T47D (cell line): ENCODE measurements at regions not wholly inside any gene's neighbourhood (a gene's known extent, or its start where the extent isn't known, plus 50 kb on each side); places are given as distances from the start of the nearest gene placed in this dataset.

Experiments
- DNase-seq, 2 experiments: peaks; one replicate each; pipeline versions ENCODE4 v3.0.0 to v3.0.0-alpha.2; 2011 to 2012; ENCODE audit warnings: low read depth in 1 of 2, low spot score in 1 of 2
- JUND ChIP-seq: IDR thresholded peaks from 2 replicates; pipeline ENCODE4 v1.6.1; 2012; ENCODE audit warnings: low read depth
- in situ Hi-C: cut with HindIII; loops from 2 replicates; pipeline ENCODE4 v1.10.0; 2016; ENCODE audit warnings: low sequenced_read_pairs, low pct_unique_long_range_greater_than_20kb

DNA sequence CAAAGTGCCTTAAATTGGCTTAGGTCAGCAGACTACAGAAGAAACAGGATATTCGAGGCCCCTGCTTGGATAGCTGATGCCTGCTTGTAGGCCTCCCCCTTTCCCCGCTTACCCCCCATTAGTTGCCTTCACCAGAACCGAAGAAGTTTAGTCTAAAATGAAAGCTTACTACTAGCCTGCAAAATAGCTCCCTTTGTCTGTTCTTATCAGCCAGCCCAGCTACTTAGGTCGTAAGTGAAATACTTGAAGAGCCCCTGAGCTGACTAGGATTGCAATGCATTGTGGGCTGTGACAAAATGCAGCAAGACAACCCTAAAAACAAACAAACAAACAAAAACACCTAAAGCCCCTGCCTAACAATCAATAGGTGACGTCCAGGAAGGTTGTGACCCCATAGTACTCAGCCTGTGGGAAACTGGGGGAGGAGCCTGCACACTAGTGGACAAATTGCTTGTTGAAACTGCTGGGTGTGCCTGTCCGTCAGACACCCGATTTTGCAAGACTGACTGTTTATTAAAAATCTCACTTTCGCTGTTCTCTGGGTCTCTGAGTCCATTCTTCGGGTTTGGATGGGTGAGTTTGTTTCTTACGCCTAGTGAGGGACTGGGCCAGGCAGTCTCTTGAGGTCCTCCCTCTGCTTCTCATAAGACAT lies 105.0 kb upstream of the DUSP22 start:
- TF ChIP-seq JUND: no peak
- in situ Hi-C loops: no loop called here
- no peak for DNase-seq

- in situ Hi-C loops: no loop called here
- peak; percentile 82 to 92 for DNase-seq
- no peak for TF ChIP-seq JUND
These were observed 103.2 kb upstream of the DUSP22 start for GRCh38 chr6:188821-189655.

DNA sequence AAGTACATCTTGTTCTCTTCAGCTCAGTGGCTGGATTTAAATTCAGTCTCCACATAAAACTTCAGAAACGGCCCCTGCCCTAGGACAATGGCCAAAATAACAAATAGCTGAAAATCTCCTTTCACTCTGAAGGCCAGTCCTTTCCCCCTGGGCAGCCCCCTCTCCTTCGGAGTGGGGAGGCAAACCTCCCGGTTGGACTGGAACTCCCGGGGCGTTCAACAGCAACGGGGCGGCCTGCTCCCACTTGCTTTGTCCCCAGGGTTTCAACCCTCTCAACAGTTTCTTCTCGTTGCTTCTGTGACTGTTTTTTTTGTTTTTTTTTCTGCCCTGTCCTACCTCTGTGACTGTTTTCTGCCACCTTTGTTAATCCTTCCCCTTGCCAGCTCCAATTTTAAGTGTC lies 102.6 kb upstream of the DUSP22 start:
- no peak for TF ChIP-seq JUND
- DNase-seq: no peak
- in situ Hi-C loops: no loop called here

DNA sequence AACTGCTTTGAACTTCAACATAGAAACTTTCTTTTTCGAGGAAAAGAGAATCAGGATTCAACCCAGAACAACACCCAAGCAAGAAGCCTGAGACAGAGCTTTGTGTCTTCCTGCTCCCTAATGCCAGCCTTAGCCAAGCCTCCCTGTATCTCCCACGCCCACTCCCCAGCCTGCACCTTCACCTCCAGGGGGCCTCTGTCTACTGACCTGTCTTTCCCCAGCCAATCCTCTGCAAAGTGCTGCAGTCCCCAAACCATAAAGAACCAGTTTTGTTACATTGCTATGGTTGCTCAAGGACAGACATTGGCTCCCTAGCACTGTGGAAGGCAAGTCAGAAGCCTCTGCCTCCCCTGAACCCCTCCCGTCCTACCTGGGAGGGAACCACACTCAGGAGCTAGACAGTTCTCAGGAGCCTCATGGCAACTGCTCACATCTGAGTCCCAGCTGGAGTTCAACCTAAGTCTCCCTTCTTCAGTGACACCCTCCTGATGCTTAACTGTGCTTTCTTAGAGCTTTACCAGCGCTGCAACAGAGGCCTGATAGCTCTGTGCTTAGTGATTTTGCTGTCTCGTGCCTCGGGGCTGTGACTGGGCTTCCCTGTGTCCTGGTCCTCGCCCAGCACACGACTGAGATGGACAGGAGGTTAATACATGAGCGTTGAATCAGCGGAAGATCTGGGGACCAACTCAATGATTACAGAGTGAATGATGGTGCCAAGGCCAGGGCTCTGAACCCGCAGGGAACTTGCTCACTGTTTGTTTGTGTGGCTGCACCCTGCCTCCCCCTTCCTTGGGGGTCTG lies 101.5 kb upstream of the DUSP22 start:
- in situ Hi-C loops: no loop called here
- peak in 1 of 2 experiments; percentile 57 for DNase-seq

DNA sequence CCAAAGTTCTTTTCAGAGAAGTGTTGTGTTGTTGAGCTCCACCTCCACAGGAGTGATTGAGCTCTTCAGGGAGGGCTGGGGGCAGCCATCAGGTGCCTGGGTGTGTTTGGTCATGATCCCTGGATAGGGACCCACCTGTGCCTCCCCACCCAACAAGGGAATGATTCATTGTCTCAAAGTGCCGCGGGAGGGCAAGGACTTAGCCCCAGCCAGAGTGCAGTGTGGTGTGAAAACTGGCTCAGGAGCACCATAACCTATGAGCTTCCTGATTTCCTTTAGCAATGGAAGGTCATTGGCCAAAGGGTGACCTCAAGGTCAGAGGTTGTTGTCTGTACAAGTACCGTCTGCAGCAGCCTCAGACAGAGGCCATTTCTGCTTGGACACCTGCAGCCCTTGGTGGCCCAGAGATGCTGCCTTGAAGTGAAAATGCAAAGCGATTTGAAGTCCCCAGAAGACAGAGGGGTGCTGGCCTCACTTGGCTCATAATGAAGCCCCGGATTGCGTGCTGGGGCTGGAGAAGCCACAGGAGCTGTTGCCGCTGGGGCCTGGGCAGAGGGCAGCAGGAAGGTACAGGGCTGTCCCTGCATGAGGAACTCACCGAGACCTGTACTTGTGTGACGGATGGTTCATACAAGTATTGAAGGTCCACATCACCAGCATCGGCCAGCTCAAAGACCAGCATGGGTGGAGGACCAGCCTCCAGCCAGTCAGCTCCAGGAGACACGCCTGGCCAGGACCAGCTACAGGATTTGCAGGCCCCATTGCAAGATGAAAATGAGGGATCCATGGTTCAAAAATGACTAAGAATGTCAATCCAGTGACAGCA lies 100.6 kb upstream of the DUSP22 start:
- TF ChIP-seq JUND: no peak
- no peak for DNase-seq
- in situ Hi-C loops: no loop called here

More for the DNA sequence above, 101.5 kb upstream of the DUSP22 start:
- TF ChIP-seq JUND: no peak

DNA sequence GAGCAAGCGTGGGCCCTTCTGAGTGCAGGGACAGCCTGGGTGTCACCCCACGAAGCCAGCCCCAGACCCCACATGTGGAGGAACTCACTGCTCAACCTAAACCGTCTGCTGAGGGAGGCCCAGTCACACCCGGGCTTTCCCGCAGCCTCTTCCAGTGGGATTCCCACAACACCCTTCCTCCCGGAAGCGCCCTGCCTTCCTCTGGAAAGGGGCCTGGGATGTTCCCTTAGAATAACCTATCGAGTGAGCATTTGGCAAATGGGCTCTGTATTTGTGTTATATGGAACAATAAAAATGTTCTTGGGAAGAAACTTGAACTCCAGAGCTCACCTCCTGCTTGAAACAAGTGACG lies 100.0 kb upstream of the DUSP22 start:
- DNase-seq: no peak
- no peak for TF ChIP-seq JUND
- in situ Hi-C loops: no loop called here

GRCh38 chr6:193180-193579 lies 99.1 kb upstream of the DUSP22 start:
- in situ Hi-C loops: no loop called here
- no peak for TF ChIP-seq JUND
- no peak for DNase-seq

DNA sequence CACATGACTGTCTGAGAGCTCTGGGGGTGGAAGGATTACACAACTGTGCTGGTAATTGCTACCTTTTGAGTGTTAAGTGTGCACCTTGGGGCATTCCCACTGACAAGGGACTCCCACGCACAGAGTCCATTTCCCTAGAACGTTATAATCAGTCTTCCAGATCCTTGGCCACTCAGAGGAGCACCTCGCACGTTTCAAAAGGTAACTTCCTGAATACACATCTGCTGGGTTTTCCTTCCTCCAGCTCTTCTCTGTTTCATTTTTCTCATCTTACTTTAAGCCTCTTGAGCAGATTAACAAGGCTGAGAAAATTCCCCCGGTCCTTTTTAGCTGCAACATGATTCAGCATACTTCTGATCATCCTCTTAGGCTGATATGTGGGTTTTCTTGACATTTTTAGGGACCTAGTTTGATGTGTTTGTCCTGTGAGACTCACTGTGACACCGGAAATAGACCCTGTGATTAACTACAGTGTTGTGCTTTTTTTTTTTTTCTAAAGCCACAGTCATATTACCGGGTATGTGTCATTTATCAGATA lies 98.4 kb upstream of the DUSP22 start:
- no peak for DNase-seq
- in situ Hi-C loops: no loop called here
- TF ChIP-seq JUND: no peak

- no peak for DNase-seq
- in situ Hi-C loops: no loop called here
- no peak for TF ChIP-seq JUND
These were observed 96.4 kb upstream of the DUSP22 start for GRCh38 chr6:195861-196360.

- TF ChIP-seq JUND: no peak
These were observed 95.7 kb upstream of the DUSP22 start for GRCh38 chr6:196543-196942.

GRCh38 chr6:203661-204060 lies 88.6 kb upstream of the DUSP22 start:
- TF ChIP-seq JUND: no peak
- no peak for DNase-seq

More at GRCh38 chr6:196543-196942, 95.7 kb upstream of the DUSP22 start:
- no peak for DNase-seq
- in situ Hi-C loops: no loop called here

DNA sequence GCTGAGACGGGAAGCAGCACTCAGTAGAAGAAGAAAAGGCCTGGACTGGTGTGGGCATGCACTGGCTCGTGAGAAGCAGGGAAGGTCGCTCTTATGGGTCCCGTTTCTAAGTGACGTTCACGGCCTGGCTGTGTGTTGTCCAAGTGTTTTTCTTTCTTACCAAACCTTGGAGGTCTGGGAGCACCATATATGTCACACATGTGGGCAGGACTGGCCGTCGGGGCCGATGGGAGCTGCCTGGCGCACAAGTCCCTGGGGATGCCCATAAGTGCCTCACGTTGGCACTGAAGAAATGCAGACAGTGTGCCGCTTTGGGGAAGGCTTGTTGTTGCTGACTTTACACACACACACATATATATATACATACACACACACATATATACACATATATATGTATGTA lies 86.0 kb upstream of the DUSP22 start:
- no peak for TF ChIP-seq JUND
- in situ Hi-C loops: no loop called here
- no peak for DNase-seq

More at GRCh38 chr6:203661-204060, 88.6 kb upstream of the DUSP22 start:
- in situ Hi-C loops: no loop called here
